DND-41 (cell line): ENCODE measurements at regions not wholly inside any gene's neighbourhood (a gene's known extent, or its start where the extent isn't known, plus 50 kb on each side); places are given as distances from the start of the nearest gene placed in this dataset.
A peak's percentile ranks its signal among the peaks of the same experiment; 100 is the strongest.

Experiments
- ATAC-seq: fragments of 200-7000 bp; cut with Tn5 transposase; 3 replicates; pipeline ENCODE4 v1.9.1; 2021; ENCODE audit warnings: low read depth; ENCODE audit not compliant: insufficient read depth
- DNase-seq: peaks from one replicate; pipeline ENCODE4 v3.0.0-alpha.2; 2020
- H2AFZ ChIP-seq: 2 replicates; pipeline ENCODE4 v1.6.0; 2012; ENCODE audit warnings: low read depth, low read length
- H3K27ac ChIP-seq: 2 replicates; pipeline ENCODE4 v1.5.1; 2012; ENCODE audit warnings: low read length, inconsistent platforms
- H3K27me3 ChIP-seq: fragments of 200-600 bp; sonication (generic); 2 replicates; pipeline ENCODE4 v1.6.0; 2012; ENCODE audit warnings: low read length, mild to moderate bottlenecking, inconsistent platforms; ENCODE audit not compliant: insufficient read depth, poor library complexity
- H3K36me3 ChIP-seq: 2 replicates; pipeline ENCODE4 v1.5.1; 2012; ENCODE audit warnings: low read length, inconsistent platforms; ENCODE audit not compliant: insufficient read depth
- H3K4me1 ChIP-seq: 2 replicates; pipeline ENCODE4 v1.5.1; 2012; ENCODE audit warnings: mild to moderate bottlenecking, low read length; ENCODE audit not compliant: insufficient read depth
- H3K4me2 ChIP-seq: 2 replicates; pipeline ENCODE4 v1.6.0; 2012; ENCODE audit warnings: mild to moderate bottlenecking, moderate library complexity, low read length, inconsistent platforms; ENCODE audit not compliant: insufficient read depth
- H3K4me3 ChIP-seq, 2 experiments: fragments of 200-600 bp in 1 of 2; shearing (Covaris generic) in 1 of 2; 2 replicates each; pipeline ENCODE4 v1.5.1; 2012 to 2016; ENCODE audit warnings: inconsistent platforms in 2 of 2, low read length in 2 of 2, mild to moderate bottlenecking in 2 of 2, low read depth in 1 of 2, moderate library complexity in 1 of 2
- H3K79me2 ChIP-seq: 2 replicates; pipeline ENCODE4 v1.6.0; 2012; ENCODE audit warnings: low read length, inconsistent platforms; ENCODE audit not compliant: insufficient read depth
- H3K9ac ChIP-seq: 2 replicates; pipeline ENCODE4 v1.6.0; 2012; ENCODE audit warnings: low read depth, mild to moderate bottlenecking, inconsistent platforms, low read length, moderate library complexity
- H3K9me3 ChIP-seq: 2 replicates; pipeline ENCODE4 v1.5.1; 2012; ENCODE audit warnings: low read length, moderate library complexity, mild to moderate bottlenecking, inconsistent platforms; ENCODE audit not compliant: insufficient read depth, severe bottlenecking
- H4K20me1 ChIP-seq: 2 replicates; pipeline ENCODE4 v1.6.0; 2012; ENCODE audit warnings: low read length; ENCODE audit not compliant: insufficient read depth
- CTCF ChIP-seq: IDR thresholded peaks from 2 replicates; pipeline ENCODE4 v1.5.1; 2012; ENCODE audit warnings: borderline replicate concordance, low read length, moderate library complexity, mild to moderate bottlenecking; ENCODE audit not compliant: poor library complexity, severe bottlenecking; ENCODE audit errors: extremely low read depth
- EZH2 ChIP-seq: IDR thresholded peaks from 3 replicates; pipeline ENCODE4 v1.6.1; 2012; ENCODE audit warnings: borderline replicate concordance, low read depth, mild to moderate bottlenecking, moderate library complexity, low read length, inconsistent platforms; ENCODE audit not compliant: severe bottlenecking

- Histone ChIP-seq H3K79me2 (no peaks in the 10 kb centered on the region), H3K27ac (no peak overlapping the region), H3K4me1 (peaks cover 7% of the 10 kb centered on the region), H3K4me2 (no peak overlapping the region), H3K36me3 (no peaks in the 10 kb centered on the region), H3K4me3 (no peak overlapping the region), H3K27me3 (no peaks in the 10 kb centered on the region), H4K20me1 (no peaks in the 10 kb centered on the region; the same call in 1 of the 2 replicates), H3K9me3 (no peaks in the 10 kb centered on the region), H3K9ac (no peak overlapping the region), H2AFZ (no peak overlapping the region)
- DNase-seq = peak; percentile 79
- peak; percentile 97 for TF ChIP-seq CTCF
- no peak for TF ChIP-seq EZH2
- peak; percentile 95 for ATAC-seq
These were observed 66.7 kb upstream of the PITRM1 start for GRCh38 chr10:3239066-3239919.

- no peaks in the 10 kb centered on the region for H3K36me3 ChIP-seq
- no peak overlapping the region for H2AFZ ChIP-seq
- H3K27ac ChIP-seq = no peak overlapping the region
- ATAC-seq (no peak), DNase-seq (no peak)
- TF ChIP-seq EZH2 (no peak), CTCF (no peak)
- H4K20me1 ChIP-seq = no peaks in the 10 kb centered on the region; the same call in 1 of the 2 replicates
- H3K4me2 ChIP-seq = no peak overlapping the region
- H3K9me3 ChIP-seq = no peaks in the 10 kb centered on the region
- no peaks in the 10 kb centered on the region for H3K79me2 ChIP-seq
- H3K4me1 ChIP-seq = peaks cover 7% of the 10 kb centered on the region
- no peak overlapping the region for H3K4me3 ChIP-seq
- H3K9ac ChIP-seq = no peak overlapping the region
- no peaks in the 10 kb centered on the region for H3K27me3 ChIP-seq
These were observed 65.7 kb upstream of the PITRM1 start for GRCh38 chr10:3238115-3238871.

- no peak overlapping the region for H3K27ac ChIP-seq
- H2AFZ ChIP-seq = no peak overlapping the region
- no peaks in the 10 kb centered on the region for H3K79me2 ChIP-seq
- DNase-seq (no peak), ATAC-seq (no peak)
- H3K36me3 ChIP-seq = no peaks in the 10 kb centered on the region
- H3K27me3 ChIP-seq = peaks cover 4% of the 10 kb centered on the region
- H3K4me2 ChIP-seq = no peak overlapping the region
- no peak for TF ChIP-seq EZH2
- no peak for TF ChIP-seq CTCF
- H3K9me3 ChIP-seq = no peaks in the 10 kb centered on the region
- no peaks in the 10 kb centered on the region; the same call in 1 of the 2 replicates for H4K20me1 ChIP-seq
- H3K9ac ChIP-seq = no peak overlapping the region
- no peak overlapping the region for H3K4me3 ChIP-seq
- H3K4me1 ChIP-seq = peaks cover 7% of the 10 kb centered on the region
These were observed 64.9 kb upstream of the PITRM1 start for GRCh38 chr10:3237530-3237929.
